Testis (tissue), 2 donors: ENCODE measurements at regions not wholly inside any gene's neighbourhood (a gene's known extent, or its start where the extent isn't known, plus 50 kb on each side); places are given as distances from the start of the nearest gene placed in this dataset.

Experiments used
- CTCF ChIP-seq, 3 experiments: fragments of 450-650 bp in 2 of 3; fragments of 200-600 bp in 1 of 3; sonication (generic) in 1 of 3; IDR thresholded peaks; one replicate each; pipeline ENCODE4 v1.5.1; 2016 to 2019; ENCODE audit warnings: antibody characterized with exemption in 3 of 3, mild to moderate bottlenecking in 2 of 3, moderate library complexity in 1 of 3
- POLR2A ChIP-seq: fragments of 450-650 bp; IDR thresholded peaks from one replicate; pipeline ENCODE4 v1.6.1; 2017; ENCODE audit warnings: antibody characterized with exemption, mild to moderate bottlenecking, moderate library complexity

DNA sequence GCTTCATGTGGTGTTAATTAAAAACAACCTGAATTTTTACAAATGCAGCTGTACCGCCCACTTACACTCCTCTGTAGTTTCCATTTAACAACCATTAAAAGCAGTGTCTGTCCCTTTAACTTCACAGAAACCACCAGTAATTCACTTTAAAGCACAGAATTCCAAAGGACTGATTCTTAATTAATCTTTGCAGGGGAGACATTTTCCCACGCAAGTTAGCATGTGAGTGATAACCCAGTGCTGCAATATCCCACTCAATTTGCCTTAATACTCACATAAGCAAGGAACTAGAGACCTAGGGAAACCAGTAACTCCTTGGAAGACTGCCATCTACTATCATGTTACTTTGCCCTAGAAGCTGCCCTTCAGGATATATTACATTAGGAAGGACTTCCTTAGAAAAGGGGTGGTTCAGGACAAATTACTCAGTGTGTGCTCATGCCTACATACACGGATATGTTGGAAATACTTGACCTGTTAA lies 102.3 kb downstream of the OSR1 start:
- TF ChIP-seq CTCF (IDR thresholded peaks at IDR 0.05) = no peak
- TF ChIP-seq POLR2A = no peak
